HEK293T (cell line): ENCODE measurements at regions not wholly inside any gene's neighbourhood (a gene's known extent, or its start where the extent isn't known, plus 50 kb on each side); places are given as distances from the start of the nearest gene placed in this dataset.

Experiments used
- CTCF ChIA-PET: fragments of 350-600 bp; formaldehyde crosslinking; extraction: SDS; loops from one replicate; lab custom pipeline; 2021; ENCODE audit warnings: antibody characterized with exemption, inconsistent platforms; lab: Yijun Ruan, JAX
- POLR2A ChIA-PET: fragments of 350-600 bp; formaldehyde crosslinking; extraction: SDS; loops from one replicate; lab custom pipeline; 2020; ENCODE audit warnings: antibody characterized with exemption, inconsistent platforms; lab: Yijun Ruan, JAX
- DNase-seq: peaks from one replicate; pipeline ENCODE4 v3.0.0; 2012; ENCODE audit warnings: mixed read lengths; ENCODE audit errors: extremely low spot score
- ARNT ChIP-seq: fragments of 450-650 bp; IDR thresholded peaks from 2 replicates; pipeline ENCODE4 v1.6.1; 2017; ENCODE audit warnings: mild to moderate bottlenecking
- BHLHE40 ChIP-seq: fragments of 450-650 bp; IDR thresholded peaks from 2 replicates; pipeline ENCODE4 v1.6.1; 2016; ENCODE audit warnings: mild to moderate bottlenecking, moderate library complexity, borderline replicate concordance
- CTBP1 ChIP-seq: fragments of 450-650 bp; IDR thresholded peaks from 2 replicates; pipeline ENCODE4 v1.6.1; 2016; ENCODE audit warnings: borderline replicate concordance
- ELF4 ChIP-seq: fragments of 450-650 bp; IDR thresholded peaks from 2 replicates; pipeline ENCODE4 v1.6.1; 2017; ENCODE audit warnings: antibody characterized with exemption
- FOXA1 ChIP-seq: fragments of 450-650 bp; IDR thresholded peaks from 2 replicates; pipeline ENCODE4 v1.6.1; 2016; ENCODE audit warnings: mild to moderate bottlenecking
- FOXK2 ChIP-seq: fragments of 450-650 bp; IDR thresholded peaks from 2 replicates; pipeline ENCODE4 v1.6.1; 2016; ENCODE audit warnings: mild to moderate bottlenecking
- FOXM1 ChIP-seq: fragments of 450-650 bp; IDR thresholded peaks from 2 replicates; pipeline ENCODE4 v1.6.1; 2017; ENCODE audit warnings: mild to moderate bottlenecking, borderline replicate concordance
- HDGF ChIP-seq: fragments of 450-650 bp; IDR thresholded peaks from 2 replicates; pipeline ENCODE4 v1.6.1; 2017; ENCODE audit warnings: antibody characterized with exemption, borderline replicate concordance
- L3MBTL2 ChIP-seq: fragments of 450-650 bp; conservative IDR thresholded peaks from 2 replicates; pipeline ENCODE4 v1.6.1; 2016; ENCODE audit warnings: mild to moderate bottlenecking
- LEF1 ChIP-seq: fragments of 450-650 bp; IDR thresholded peaks from 2 replicates; pipeline ENCODE4 v1.6.1; 2017; ENCODE audit warnings: mild to moderate bottlenecking, borderline replicate concordance
- NFRKB ChIP-seq: fragments of 450-650 bp; IDR thresholded peaks from 2 replicates; pipeline ENCODE4 v1.6.1; 2016; ENCODE audit warnings: mild to moderate bottlenecking, moderate library complexity
- PKNOX1 ChIP-seq: fragments of 450-650 bp; IDR thresholded peaks from 2 replicates; pipeline ENCODE4 v1.6.1; 2016
- SP1 ChIP-seq: fragments of 450-650 bp; IDR thresholded peaks from 2 replicates; pipeline ENCODE4 v1.6.1; 2017
- SUZ12 ChIP-seq: fragments of 450-650 bp; IDR thresholded peaks from 2 replicates; pipeline ENCODE4 v1.6.1; 2016; ENCODE audit warnings: mild to moderate bottlenecking
- TARDBP ChIP-seq: fragments of 450-650 bp; IDR thresholded peaks from 2 replicates; pipeline ENCODE4 v1.6.1; 2016
- ZNF384 ChIP-seq: fragments of 450-650 bp; IDR thresholded peaks from 2 replicates; pipeline ENCODE4 v1.6.1; 2016

- no peak for DNase-seq
- ChIA-PET POLR2A (no interaction called here), CTCF (interaction anchor here (0.6 kb wide), 1 partner anchor 381 kb away, joined by 3 read pairs; no protein-coding TSS in a partner anchor)
- no peak for TF ChIP-seq CTBP1
- TF ChIP-seq FOXA1, result no peak
- TF ChIP-seq ELF4, result no peak
- TF ChIP-seq FOXK2, result no peak
- no peak for TF ChIP-seq TARDBP
- TF ChIP-seq SUZ12, result no peak
- no peak for TF ChIP-seq SP1
- no peak for TF ChIP-seq NFRKB
- no peak for TF ChIP-seq ZNF384
Observed at GRCh38 chr2:228548230-228548629, 366.7 kb upstream of the SPHKAP start.

GRCh38 chr2:228545748-228546145, 364.3 kb upstream of the SPHKAP start:
- CTCF ChIA-PET, result no interaction called here
- POLR2A ChIA-PET, result no interaction called here
- no peak for DNase-seq
- no peak for TF ChIP-seq TARDBP
- no peak for TF ChIP-seq L3MBTL2
- TF ChIP-seq BHLHE40, result no peak
- no peak for TF ChIP-seq ZNF384
- TF ChIP-seq FOXM1, result no peak
- no peak for TF ChIP-seq ARNT
- TF ChIP-seq HDGF, result no peak
- no peak for TF ChIP-seq FOXK2
- TF ChIP-seq SP1, result no peak
- no peak for TF ChIP-seq LEF1
- TF ChIP-seq PKNOX1, result no peak
- TF ChIP-seq ELF4, result no peak

GRCh38 chr2:228545041-228545747, 363.7 kb upstream of the SPHKAP start:
- POLR2A ChIA-PET, result no interaction called here
- CTCF ChIA-PET, result no interaction called here
- DNase-seq, result no peak

GRCh38 chr2:228543117-228543516, 361.6 kb upstream of the SPHKAP start:
- CTCF ChIA-PET, result no interaction called here
- TF ChIP-seq PKNOX1, result no peak
- TF ChIP-seq ARNT, result no peak
- POLR2A ChIA-PET, result no interaction called here
- no peak for DNase-seq

More at GRCh38 chr2:228545041-228545747, 363.7 kb upstream of the SPHKAP start:
- TF ChIP-seq SUZ12, result no peak

- CTCF ChIA-PET, result no interaction called here
- DNase-seq, result no peak
- TF ChIP-seq HDGF (no peak), ZNF384 (no peak), FOXA1 (no peak), L3MBTL2 (no peak), PKNOX1 (no peak), LEF1 (no peak), FOXK2 (no peak), BHLHE40 (no peak), ARNT (no peak), FOXM1 (no peak), ELF4 (no peak), NFRKB (no peak), SP1 (no peak)
- POLR2A ChIA-PET, result no interaction called here
Observed at GRCh38 chr2:228542277-228542676, 360.8 kb upstream of the SPHKAP start.

- no peak for DNase-seq
- TF ChIP-seq CTBP1 (no peak), ELF4 (no peak), PKNOX1 (no peak), FOXM1 (no peak), ZNF384 (no peak)
- ChIA-PET CTCF (no interaction called here), POLR2A (no interaction called here)
Observed at GRCh38 chr2:228541789-228542188, 360.3 kb upstream of the SPHKAP start.

GRCh38 chr2:228540976-228541375, 359.5 kb upstream of the SPHKAP start:
- CTCF ChIA-PET, result no interaction called here

More at GRCh38 chr2:228540976-228541375, 359.5 kb upstream of the SPHKAP start:
- DNase-seq, result no peak
- TF ChIP-seq L3MBTL2 (no peak), NFRKB (no peak), TARDBP (no peak), FOXM1 (no peak), ARNT (no peak), CTBP1 (no peak)
- POLR2A ChIA-PET, result no interaction called here
